ENCODE measurements at regions not wholly inside any gene's neighbourhood (a gene's known extent, or its start where the extent isn't known, plus 50 kb on each side); places are given as distances from the start of the nearest gene placed in this dataset.
"Not testable (repeated sequence)": the region's sequence is repeated elsewhere in the genome, so short reads cannot be mapped to it uniquely, and the experiment has no call there.

GRCh38 chr2:33907866-33908265, 308.8 kb upstream of the FAM98A start:
- DNase-seq: no peak

DNA sequence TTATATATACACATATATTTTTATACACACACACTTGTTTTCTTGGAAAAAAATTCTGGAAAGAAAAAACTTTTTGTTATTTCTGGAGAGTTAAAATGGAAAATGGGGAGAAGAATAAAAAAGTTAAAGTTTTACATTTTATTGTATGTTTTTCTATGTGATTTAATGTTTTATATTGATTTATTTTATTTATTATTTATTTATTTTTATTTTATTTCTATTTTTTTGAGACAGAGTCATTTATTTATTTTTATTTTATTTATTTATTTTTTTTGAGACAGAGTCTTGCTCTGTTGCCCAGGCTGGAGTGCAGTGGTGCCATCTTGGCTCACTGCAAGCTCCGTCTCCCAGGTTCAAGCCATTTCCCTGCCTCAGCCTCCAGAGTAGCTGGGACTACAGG, 307.0 kb upstream of the FAM98A start:
- not testable (repeated sequence) for DNase-seq

DNA sequence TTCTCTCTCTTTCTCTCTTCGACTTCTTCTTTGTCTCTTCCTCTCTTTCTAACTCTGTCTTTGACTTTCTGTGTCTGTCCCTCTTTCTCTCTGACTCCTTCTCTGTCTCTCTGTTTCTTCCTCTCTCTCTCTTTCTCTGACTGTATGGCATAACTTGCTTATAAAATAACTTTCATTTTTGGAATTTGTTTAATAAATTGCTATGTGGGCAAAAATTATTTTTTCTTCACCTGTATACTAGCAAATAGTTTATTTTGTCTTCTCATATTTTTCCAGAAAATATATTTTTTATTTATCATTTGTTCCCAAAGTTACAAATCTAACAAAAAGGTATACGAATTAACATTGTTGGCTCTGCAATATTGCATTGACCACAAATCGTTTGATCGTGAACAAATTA, 305.7 kb upstream of the FAM98A start:
- no peak for DNase-seq

DNA sequence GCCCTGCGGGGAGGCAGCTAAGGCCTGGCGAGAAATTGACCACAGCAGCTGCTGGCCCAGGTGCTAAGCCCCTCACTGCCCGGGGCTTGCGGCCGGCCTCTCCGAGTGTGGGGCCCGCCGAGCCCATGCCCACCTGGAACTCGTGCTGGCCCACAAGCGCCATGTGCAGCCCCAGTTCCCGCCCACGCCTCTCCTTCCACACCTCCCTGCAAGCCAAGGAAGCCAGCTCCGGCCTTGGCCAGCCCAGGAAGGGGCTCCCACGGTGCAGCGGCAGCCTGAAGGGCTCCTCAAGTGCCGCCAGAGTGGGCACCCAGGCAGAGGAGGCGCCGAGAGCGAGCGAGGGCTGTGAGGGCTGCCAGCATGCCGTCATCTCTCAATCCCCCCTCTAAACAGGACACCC, 304.6 kb upstream of the FAM98A start:
- no peak for DNase-seq

GRCh38 chr2:33903215-33903614, 304.1 kb upstream of the FAM98A start:
- no peak for DNase-seq

DNA sequence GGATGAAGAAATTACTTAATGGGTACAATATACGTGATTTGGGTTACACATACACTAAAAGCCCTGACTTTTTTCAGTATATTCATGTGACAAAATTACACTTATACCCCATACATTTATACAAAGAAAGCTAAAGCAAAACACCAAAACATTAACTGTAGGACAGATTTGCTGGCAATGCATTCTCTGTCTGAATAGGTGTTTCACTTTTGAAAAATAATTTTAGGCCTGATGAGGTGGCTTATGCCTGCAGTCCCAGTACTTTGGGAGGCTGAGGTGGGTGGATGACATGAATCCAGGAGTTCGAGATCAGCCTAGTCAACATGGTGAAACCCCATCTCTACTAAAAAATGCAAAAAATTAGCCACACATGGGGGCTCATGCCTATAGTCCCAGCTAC, 301.5 kb upstream of the FAM98A start:
- no peak for DNase-seq

DNA sequence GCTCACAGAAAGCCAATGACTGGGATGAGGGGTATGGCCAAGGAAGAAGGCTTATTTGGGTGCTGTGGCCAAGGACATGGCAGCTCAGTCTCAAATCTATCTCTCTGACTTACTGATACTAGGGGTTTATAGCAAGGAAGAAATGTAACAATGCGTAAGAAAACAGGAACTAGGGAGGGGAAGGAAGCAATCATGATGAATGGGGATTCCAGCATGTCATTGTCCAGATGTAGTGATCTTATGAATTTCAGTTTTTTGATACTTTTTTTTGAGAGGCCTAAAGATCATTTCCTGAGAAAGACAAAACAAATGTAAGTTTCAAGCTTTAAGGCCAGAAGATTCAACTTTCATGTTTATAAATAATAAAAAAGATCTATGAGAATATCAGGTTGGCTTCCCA, 298.6 kb upstream of the FAM98A start:
- DNase-seq: no peak

GRCh38 chr2:33893824-33894223, 294.7 kb upstream of the FAM98A start:
- DNase-seq: no peak

DNA sequence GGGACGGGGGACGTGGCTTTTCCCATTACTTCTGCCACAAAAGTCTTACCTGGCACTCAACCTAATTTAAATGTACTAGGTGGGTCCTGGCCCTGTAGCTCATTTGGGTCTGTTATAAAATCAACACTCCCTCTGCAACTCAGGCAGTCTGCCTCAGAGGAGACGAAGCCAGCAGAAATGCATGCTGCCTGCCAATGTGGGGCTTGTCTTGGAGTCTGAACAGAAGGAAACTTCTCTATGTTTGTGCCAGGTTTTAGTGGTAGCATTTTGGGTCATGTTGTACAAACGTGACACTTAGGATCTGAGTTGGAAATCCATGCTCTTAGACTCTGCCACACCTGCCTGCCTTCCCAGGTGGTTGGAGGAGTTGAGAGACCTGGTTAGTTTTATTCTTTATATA, 292.5 kb upstream of the FAM98A start:
- DNase-seq: no peak

- DNase-seq: no peak
Observed at GRCh38 chr2:33890686-33891085, 291.6 kb upstream of the FAM98A start.

DNA sequence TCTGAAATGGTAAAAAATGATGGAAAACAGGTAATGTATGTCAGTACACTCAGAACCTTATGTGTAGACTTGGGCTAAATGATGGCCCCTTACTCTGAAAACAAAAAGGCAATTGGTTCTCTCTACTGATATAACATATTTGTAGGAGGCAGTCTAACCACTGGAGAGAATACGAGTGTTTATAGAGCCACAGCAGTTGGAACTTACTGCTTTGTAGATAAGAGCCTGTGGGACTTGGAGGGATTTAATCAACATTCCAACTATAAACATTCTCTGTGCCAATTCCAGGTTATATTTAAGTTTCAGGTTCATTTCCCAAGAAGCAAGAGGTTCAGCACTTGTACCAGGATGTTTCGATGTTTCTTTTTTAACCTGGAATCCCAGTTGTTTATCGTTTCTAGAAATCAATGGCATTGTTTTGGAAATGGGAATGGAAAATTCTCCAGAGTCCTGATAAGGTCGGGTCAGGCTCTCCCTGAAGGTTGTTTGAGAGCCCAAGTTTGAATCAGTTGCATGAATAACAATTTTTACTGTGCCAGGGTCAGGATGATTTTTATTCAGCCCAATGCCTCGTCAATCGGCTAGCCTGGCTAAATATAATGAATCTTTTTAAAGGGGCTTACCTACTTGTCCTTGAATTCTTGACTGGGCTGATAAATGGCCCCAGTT, 278.4 kb upstream of the FAM98A start:
- no peak for DNase-seq

DNA sequence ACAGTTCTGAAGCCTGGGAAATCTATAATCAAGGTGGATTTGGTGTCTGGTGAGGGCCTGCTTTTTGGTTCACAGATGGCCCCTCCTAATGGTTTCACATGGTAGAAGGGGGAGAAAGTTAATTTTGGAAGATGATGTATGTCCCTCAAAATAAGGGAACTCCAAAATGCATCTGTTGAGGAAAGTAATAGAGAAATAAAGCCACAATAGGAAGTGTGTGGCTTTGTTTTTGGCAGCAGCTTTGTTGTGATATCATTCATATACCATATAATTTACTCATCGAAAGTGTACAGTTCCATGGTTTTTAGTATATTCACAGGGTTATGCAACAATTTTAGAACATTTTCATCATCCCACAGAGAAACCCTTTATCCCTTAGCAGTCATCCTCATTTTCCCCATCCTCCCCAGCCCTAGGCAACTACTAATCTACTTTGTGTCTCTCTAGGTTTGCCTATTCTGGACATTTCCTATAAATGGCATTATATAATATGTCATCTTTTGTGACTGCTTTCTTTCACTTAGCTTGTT, 274.0 kb upstream of the FAM98A start:
- no peak for DNase-seq

DNA sequence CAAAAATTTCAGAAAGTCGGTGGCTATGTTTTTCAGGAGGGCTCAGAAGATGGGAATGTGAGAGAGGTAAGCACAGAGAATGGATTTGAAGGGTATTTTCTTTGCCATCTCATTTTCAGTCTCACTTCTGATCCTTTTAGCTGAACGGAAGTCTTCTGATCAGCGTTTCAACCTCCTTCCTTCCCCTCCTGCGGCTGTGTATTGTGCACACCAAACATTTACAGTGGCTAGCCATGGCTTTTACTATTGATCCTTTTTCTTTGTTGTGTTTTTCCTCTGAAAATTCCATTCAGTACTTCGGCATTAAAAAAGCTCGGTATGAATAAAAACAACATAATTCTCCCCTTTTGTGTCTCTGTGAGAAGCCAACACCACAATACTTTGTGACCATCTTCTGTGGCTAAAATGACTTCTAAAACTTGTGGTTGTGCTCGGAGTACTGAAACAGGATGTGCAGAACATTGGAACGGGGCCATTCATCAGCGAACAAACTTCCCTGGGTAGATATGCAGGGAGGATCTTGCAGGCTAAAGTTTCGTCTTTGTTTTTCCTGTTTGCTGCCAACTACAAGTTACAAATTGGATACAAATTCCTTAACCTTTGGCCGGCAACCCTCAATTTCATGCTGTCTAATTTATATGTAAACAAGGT, 260.8 kb upstream of the FAM98A start:
- DNase-seq: no peak

DNA sequence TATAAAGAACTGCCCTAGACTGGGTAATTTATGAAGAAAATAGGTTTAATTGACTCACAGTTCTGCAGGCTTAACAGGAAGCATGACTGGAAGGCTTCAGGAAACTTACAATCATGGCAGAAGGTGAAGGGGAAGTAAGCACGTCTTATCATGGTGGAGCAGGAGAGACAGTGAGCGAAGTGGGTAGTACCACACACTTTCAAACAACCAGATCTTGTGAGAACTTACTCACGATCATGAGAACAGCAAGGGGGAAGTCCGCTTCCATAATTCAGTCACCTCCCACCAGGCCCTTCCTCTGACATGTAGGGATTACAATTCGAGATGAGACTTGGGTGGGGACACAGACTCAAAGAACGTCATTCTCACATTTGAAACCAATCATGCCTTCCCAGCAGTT, 260.1 kb upstream of the FAM98A start:
- DNase-seq: no peak

GRCh38 chr2:33848486-33848885, 249.4 kb upstream of the FAM98A start:
- DNase-seq: no peak

DNA sequence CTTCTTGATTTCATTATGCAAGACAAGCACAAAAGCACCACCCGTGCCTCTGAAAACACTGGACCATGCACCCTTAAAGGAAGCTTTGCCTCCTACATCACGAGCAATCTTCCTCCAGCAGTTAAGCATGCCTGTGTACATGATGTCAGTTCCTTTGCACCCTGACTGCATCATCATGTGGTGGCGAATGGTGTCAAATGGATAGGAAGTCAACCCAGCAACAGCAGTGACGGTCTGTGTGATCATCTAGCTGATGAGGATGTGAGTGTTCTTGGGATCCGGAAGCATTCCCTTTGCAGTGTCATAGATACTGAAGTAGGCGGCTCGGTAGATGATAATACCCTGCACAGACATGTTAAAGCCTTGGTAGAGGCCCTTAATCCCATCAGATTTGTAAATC, 240.7 kb upstream of the FAM98A start:
- no peak for DNase-seq

DNA sequence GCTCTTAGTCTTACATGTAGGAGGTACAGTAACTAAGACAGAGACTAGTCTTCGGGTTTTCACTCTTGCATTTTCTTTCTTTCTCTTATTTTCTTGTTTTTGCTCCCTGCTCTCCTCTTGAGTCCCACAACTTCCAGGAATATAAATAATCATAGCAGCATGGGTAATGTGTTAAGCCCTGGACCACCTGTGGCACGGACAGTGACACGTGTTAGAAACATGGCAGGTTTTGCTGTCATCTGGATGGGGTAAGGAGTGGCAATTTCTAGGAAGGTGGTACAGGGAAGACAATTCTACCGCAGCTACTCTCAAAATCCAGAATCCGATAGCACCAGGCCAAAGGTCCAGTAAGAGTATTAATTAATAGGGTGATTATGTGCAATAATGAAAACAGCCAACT, 237.5 kb upstream of the FAM98A start:
- DNase-seq: no peak

DNA sequence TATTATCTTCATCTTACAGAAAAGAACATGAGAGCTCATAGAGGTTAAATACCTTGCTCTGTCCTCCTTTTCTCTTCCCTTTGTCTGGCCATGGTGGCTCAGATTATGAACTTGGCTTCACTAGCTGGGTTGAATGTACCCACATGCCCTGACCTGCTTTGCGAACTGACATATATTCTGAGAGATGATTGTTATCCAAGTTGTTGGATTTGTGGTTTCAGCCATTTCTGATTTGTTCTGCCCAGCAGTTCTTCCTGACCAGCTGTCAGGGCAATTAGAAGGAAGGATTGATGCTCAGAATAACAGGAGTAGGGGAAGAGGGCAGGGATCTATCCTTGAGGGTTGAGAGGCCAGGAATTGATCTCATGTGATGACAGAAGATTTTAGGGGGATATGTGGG, 236.8 kb upstream of the FAM98A start:
- no peak for DNase-seq

GRCh38 chr2:33822964-33823363, 223.9 kb upstream of the FAM98A start:
- no peak for DNase-seq

DNA sequence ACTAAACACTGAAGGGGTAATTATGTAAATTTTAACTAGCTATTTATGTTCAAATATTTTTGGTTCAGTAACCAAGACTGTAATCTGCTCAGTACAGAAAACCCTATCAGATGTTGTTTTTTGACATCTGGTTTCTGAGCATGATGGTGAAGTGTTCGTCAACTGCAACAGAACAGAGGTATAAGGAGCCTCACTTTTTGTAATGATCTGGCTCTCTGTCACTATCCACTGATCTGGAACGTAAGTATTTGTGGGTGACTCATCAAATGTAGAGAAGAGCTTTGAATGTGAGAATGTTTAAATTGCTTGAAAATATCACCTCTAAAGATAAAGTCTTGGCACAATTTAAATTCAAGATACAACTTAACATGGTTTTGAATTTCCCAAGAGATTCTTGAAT, 213.6 kb upstream of the FAM98A start:
- DNase-seq: no peak

DNA sequence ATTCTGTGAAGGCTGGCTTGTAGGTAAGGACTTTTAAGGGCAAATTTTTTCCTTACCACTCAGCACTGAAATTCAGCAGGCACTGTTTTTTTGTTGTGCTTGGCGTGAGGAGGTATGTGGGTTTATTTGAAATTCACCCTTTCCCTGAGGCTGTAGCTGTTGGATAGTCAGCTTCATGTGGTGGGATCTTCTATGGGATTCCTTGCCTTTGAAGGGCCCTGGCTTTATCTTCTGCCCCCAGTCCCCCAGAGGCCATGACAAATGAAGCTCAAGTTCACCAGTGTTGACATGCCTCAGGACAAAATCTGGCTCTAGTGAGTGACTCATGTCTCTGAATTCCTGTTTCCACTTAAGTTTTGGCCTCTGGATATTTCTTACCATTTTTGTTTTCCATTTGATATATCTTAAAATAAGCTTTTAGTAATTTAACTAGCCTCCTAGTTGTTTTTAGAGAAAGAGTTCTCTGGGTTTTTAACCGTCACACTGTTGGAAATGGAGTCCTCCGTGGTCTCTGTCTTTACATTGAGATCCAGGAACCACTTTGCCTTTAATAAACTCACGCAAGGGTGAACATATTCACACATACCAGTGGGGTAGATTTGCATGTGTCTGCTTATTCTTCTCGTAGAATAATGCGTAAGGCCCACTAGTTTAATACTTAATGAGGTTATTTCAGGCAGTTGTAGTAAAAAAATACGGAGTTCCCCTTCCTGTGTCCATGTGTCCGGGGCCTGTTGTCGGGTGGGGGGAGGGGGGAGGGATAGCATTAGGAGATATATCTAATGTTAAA, 211.1 kb upstream of the FAM98A start:
- no peak for DNase-seq

- DNase-seq: no peak
Observed at GRCh38 chr2:33806041-33806440, 206.9 kb upstream of the FAM98A start.

DNA sequence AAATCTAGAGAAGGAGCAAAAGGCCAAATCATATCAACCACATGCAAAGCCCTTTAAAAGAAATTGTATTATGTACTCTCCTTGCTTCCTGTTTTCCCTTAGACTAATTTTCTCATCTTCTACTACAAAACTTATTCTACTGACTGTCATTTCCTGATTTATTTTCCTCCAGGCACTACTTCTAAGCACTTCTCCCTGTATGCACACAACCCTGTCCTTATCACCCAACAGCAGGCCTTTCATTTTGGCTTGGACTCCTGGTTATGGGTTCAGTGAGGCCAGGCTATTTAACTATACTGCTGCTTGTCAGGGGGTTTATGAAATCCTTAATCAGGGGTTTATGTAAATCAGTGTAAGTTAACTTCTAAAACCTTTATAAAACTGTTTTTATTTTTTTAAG, 205.1 kb upstream of the FAM98A start:
- no peak for DNase-seq

DNA sequence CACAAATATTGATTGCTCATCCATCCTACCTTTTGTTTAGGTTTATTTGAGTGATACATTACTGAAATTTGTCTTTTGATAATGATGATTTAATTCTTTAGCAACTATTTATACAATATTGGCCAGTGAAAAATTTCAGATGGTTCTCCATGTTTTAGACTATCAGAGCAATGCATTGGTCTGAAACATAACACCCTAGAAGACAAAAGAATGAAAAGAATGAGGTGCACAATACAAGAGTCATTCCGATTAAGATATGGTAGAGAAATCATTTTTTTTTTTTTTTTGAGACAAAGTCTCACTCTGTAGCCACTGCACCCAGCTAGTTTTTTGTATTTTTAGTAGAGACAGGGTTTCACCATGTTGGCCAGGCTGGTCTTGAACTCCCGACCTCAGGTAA, 197.4 kb upstream of the FAM98A start:
- DNase-seq: no peak
